ENCODE measurements at regions not wholly inside any gene's neighbourhood (a gene's known extent, or its start where the extent isn't known, plus 50 kb on each side); places are given as distances from the start of the nearest gene placed in this dataset. TPM values are rescaled to one million over a fixed set of nuclear protein-coding genes. Genes with fewer than 3 reads are reported as not detected.

Small RNA genes in the stretch of these regions (microRNA-seq; reads per million reads assigned to microRNA genes)
- not detected for gene MIR4300 (ENCODE audit: unreplicated experiment)

Data from Panc1 (cell line).